ENCODE measurements at regions not wholly inside any gene's neighbourhood (a gene's known extent, or its start where the extent isn't known, plus 50 kb on each side); places are given as distances from the start of the nearest gene placed in this dataset.

DNA sequence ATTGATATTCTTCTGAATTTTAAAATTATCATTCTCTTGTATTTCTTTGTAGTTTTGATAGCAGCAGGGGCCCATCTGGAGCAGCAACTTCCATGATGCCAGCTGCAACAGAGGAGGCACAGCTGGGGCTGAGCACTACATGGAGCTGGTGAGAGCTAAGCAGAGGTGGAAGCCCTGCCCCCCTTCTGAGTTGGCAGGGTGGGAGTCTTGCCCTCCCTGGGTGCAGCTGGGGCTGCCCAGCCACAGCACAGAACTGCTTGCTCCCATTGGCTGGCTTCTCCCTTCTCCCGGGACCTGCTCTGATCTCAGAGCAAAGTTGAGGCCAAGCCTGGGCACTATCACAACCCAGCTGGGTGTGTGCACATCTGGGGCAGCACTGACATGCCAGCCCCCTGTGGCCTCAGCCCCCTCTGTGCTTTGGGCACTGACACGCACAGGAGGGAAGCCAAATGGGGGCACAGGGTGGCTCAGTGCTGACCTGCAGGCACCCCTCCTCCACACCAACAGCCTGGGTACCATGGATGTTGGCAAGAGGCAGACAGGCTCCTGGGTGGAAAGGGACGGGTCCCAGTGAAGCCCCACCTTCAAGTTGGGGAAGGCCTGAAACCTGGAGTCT, 69.1 kb upstream of the EYA4 start:
- H3K4me3 ChIP-seq (replicated peaks; ENCODE audit: low read depth, low read length), result no peak overlapping the region
- TF ChIP-seq, protein P1, sequence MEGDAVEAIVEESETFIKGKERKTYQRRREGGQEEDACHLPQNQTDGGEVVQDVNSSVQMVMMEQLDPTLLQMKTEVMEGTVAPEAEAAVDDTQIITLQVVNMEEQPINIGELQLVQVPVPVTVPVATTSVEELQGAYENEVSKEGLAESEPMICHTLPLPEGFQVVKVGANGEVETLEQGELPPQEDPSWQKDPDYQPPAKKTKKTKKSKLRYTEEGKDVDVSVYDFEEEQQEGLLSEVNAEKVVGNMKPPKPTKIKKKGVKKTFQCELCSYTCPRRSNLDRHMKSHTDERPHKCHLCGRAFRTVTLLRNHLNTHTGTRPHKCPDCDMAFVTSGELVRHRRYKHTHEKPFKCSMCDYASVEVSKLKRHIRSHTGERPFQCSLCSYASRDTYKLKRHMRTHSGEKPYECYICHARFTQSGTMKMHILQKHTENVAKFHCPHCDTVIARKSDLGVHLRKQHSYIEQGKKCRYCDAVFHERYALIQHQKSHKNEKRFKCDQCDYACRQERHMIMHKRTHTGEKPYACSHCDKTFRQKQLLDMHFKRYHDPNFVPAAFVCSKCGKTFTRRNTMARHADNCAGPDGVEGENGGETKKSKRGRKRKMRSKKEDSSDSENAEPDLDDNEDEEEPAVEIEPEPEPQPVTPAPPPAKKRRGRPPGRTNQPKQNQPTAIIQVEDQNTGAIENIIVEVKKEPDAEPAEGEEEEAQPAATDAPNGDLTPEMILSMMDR (IDR thresholded peaks at IDR 0.05; ENCODE audit: low read depth, low read length, missing control alignments), result no peak
- DNase-seq (ENCODE audit: extremely low read depth, low read depth), result no peak

DNA sequence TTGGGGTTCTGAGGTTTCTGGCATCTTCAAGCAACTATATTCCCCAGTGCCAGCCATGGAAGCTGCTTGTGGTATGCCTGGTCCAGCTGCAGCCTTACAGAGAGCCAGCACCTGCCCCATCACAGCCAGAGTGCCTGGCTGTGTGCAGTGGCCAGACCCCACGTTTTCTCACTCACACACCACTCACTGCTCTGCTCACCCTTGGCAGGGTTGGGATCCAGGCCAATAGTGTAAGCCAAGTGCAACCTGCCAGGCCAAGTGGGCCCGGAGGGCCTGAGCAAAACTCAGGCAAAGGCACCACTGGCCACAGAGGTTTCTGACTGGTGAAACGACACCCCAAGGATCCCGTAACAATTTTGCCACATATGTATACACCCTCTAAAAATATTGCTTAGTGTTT, 67.9 kb upstream of the EYA4 start:
- no peak overlapping the region for H3K4me3 ChIP-seq (replicated peaks; ENCODE audit: low read depth, low read length)
- no peak for DNase-seq (ENCODE audit: extremely low read depth, low read depth)
- TF ChIP-seq, protein P1 (IDR thresholded peaks at IDR 0.05; ENCODE audit: low read depth, low read length, missing control alignments), result no peak

DNA sequence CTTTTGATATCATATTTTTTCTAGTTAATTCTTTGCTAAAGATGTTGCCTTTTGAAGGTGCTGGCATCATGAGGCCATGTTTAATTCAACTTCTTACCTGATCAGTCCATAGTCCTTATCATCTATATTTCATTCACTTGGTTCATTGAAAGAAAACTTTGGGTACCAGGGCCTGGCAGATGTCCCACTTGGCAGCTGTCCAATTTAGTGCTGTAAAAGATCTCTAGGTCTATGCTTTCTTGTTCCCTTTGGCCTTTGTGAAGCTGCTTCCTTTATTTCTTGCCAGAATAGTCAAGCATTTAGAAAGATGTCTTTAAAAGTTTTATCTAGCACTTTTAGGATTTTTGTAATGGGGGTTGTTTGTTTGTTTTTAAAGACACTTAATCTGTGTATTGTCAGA, 61.7 kb upstream of the EYA4 start:
- no peak for DNase-seq (ENCODE audit: extremely low read depth, low read depth)
- TF ChIP-seq, protein P1 (IDR thresholded peaks at IDR 0.05; ENCODE audit: low read depth, low read length, missing control alignments), result no peak
- H3K4me3 ChIP-seq (replicated peaks; ENCODE audit: low read depth, low read length), result no peak overlapping the region

DNA sequence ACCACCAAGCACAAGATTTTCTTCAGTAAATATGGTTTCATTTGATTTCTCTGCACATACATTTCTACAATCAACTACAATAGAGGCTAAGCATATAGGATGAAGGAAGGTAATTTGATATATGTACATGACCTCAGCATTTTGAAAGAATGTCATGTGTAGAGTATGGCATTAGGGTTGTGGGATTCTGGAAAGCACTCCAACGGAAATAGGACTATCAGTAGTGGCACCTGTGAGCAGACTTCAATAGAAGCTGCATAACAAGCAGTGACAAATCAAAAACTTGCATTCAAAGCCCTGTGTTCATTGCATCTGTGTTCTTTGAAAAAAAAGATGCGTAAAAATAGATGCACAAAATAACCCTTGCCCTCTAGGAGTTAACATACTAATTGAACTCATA, 57.5 kb upstream of the EYA4 start:
- TF ChIP-seq, protein P1 (IDR thresholded peaks at IDR 0.05; ENCODE audit: low read depth, low read length, missing control alignments), result no peak
- no peak for DNase-seq (ENCODE audit: extremely low read depth, low read depth)
- no peak overlapping the region for H3K4me3 ChIP-seq (replicated peaks; ENCODE audit: low read depth, low read length)

DNA sequence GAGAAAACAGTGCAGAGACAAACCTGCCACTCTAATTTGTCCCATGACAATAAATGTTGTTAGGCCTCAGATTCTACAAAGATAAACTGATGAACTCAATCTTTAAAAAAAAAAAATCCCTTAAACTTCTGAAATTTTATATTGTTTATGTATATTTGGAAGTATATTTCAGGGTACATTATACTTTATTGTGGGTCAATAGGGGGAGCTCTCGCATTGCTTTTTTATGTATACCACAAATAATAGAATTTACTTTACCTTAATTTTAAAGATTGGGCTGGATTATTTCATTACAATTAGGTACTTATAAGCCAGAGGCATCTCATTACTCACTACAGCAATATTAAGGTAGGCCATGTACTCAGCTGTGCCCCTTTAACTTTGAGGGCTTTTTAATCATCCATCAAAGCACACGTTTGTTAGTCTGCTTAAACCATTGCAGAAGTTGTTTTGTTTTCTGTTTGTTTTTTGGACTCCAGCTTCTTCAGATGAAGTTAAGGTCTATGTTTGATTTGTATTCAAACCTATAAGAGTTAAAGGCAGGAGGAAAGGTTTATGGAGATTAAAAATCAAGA, 56.3 kb upstream of the EYA4 start:
- DNase-seq (ENCODE audit: extremely low read depth, low read depth), result no peak
- TF ChIP-seq, protein P1 (IDR thresholded peaks at IDR 0.05; ENCODE audit: low read depth, low read length, missing control alignments), result peak; percentile 43

DNA sequence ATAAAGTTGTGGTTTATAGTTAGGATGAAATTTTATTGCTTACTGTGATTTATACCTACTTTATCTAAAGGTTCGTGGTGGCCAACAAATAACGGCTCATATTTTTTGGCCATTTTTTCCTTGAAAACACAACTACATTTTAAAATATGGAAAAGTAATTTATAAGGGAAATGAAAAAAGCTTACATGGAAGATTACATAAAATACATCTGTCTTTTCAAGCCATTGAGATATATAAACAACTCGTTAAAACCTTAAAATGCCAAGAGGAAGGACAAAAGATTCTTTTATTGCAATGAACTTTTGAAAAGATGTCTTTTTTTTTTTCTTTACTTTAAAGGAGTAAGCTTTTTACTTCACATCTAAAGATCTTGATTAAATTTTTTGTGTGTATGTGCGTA, 55.4 kb upstream of the EYA4 start:
- no peak for DNase-seq (ENCODE audit: extremely low read depth, low read depth)
- TF ChIP-seq, protein P1 (IDR thresholded peaks at IDR 0.05; ENCODE audit: low read depth, low read length, missing control alignments), result no peak
- no peak overlapping the region for H3K4me3 ChIP-seq (replicated peaks; ENCODE audit: low read depth, low read length)

More for the DNA sequence above, 56.3 kb upstream of the EYA4 start:
- no peak overlapping the region for H3K4me3 ChIP-seq (replicated peaks; ENCODE audit: low read depth, low read length)

DNA sequence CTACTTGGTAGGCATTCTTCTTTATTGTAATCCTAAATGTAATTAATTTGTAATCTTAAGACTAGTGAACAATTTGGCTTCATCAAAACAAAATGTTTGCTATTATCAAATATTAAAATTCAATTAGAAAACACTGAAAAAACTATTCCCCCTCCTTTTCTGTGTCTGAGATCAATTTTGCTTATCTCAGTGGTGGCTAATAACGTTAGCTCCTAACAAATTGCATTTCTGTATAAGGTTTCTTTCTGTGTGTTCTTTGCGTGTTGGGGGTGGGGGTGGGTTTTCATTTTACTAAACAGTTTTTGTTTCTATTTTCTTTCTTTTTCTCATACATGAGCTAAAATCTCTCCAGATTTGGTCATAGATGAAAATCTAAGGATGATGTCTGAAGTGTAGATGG, 54.0 kb upstream of the EYA4 start:
- no peak for DNase-seq (ENCODE audit: extremely low read depth, low read depth)
- no peak overlapping the region for H3K4me3 ChIP-seq (replicated peaks; ENCODE audit: low read depth, low read length)
- TF ChIP-seq, protein P1 (IDR thresholded peaks at IDR 0.05; ENCODE audit: low read depth, low read length, missing control alignments), result no peak

Data from HFF-Myc (cell line).